Suppressor macrophage (primary cell): ENCODE measurements at regions not wholly inside any gene's neighbourhood (a gene's known extent, or its start where the extent isn't known, plus 50 kb on each side); places are given as distances from the start of the nearest gene placed in this dataset.
"Not testable (repeated sequence)": the region's sequence is repeated elsewhere in the genome, so short reads cannot be mapped to it uniquely, and the experiment has no call there.

ENCODE experiments used
- DNase-seq, 4 experiments: peaks; one replicate each; pipeline ENCODE4 v3.0.0-alpha.2; 2020 to 2022

GRCh38 chr5:92852219-92852618 is 728.8 kb downstream of the NR2F1-AS1 start:
- DNase-seq: no peak

DNA sequence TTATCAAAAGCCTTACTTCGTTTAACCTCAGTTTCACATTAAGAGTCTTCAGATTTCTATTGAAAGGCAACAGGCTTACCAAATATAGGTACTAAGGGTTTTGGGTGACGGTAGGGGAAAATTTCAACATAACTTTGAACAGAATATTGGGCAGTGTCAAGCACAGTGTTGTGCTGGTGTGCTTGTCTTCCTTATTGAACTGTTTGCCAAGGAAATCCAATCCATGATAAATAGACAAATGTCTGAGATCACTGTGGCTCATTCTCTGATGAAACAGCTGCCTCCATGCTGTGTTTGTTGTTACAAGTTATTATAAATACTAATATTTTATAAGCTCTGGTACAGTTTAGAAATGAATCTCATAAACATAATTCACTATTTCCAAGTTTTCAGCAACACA is 730.1 kb downstream of the NR2F1-AS1 start:
- DNase-seq: no peak

- no peak for DNase-seq
Measured at GRCh38 chr5:92849756-92850155, 731.3 kb downstream of the NR2F1-AS1 start.

- DNase-seq: no peak
Measured at GRCh38 chr5:92841604-92842155, 739.3 kb downstream of the NR2F1-AS1 start.

GRCh38 chr5:92838253-92838652 is 742.8 kb downstream of the NR2F1-AS1 start:
- DNase-seq: no peak

GRCh38 chr5:92836855-92837755 is 743.9 kb downstream of the NR2F1-AS1 start:
- no peak for DNase-seq

DNA sequence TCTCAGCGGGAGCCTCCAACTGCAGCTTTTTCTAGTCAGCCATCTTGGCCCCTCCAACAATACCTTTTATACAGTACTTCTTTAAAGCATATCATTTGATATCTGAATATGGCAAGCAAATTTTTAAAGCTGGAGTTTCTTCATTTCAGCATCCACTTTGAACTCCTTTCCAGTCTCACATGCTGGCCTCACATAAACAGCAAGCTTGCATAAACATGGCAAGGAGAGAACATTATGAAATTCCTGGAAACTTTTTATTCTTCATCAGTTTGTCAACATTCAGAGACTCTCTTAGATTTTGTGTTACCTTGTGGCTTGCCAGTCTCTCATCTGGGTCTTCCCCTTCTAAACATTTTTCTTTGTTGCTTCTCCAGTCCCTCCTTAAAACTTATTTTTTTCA is 745.3 kb downstream of the NR2F1-AS1 start:
- no peak for DNase-seq

DNA sequence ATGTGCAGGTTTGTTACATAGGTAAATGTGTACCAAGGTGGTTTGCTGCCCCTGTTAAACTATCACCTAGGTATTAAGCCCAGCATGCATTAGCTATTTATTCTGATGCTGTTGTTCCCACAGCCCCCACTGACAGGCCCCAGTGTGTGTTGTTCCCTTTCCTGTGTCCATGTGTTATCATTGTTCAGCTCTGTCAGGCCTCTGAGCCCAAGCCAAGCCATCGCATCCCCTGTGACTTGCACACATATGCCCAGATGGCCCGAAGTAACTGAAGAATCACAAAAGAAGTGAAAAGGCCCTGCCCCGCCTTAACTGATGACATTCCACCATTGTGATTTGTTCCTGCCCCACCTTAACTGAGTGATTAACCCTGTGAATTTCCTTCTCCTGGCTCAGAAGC is 757.5 kb downstream of the NR2F1-AS1 start:
- DNase-seq: not testable (repeated sequence)

DNA sequence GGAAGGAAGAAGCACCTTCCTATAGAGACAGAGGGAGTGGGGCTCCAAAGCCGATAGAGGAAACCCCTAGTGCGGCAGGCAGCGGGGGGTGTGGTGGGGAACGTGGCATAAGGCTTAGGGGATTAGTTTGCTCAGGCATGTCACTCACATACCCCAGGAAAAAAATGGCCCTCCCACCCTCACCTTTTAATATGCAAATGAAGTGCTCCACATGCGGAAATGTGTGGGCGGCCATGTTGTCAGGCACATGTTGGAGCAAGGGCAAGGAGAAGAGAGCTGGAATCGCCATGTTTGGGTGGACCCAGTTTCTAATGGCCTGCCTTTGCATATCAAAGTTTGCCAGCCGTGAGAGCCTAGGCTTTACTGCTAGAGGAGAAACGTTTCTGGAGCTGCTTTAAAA is 758.8 kb downstream of the NR2F1-AS1 start:
- no peak for DNase-seq

DNA sequence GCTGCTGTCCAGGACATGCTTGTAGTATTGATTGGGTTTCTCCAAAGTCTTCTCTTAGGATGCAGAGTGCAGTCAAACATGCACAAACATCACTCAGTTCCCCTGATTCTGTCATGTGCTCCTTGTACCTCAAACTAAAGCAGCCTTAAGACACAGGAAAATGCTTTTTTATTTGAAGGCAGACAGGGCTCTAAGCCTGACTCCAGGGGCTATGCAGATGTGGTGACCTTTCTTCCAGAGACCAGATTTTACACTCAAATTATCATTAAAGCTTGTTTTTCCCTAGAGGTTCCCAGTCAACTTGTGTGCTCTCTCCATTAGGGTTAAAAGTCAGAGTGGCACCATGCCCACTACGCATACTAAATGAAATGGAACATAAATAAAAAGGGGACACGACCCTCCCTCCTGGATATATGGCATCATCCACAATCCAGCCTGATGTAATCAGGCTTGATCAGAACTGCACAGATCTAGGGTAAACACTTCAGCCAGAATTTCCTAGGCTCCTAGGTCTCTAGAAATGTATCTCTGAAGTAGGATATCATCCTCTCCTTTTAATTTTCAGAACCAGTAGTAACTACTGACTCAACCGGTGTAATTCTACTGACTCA is 771.1 kb downstream of the NR2F1-AS1 start:
- no peak for DNase-seq

DNA sequence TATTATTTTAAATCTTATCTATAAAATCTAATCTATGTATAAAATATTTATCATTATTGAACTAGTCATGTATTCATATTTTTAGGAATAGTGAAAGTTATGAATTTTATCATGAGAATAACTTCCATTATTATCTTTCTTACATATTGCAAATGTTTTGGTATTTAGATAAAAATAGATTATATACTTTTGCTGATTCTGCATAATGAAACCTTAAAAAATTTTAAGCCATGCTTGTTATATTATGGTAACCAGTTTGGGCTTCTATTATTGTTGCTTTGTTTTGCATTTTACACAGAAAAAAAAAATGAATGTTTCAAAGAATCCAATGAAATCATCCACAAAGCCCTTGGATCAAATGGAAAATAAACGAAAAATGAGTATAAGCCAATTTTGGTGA is 772.5 kb downstream of the NR2F1-AS1 start:
- no peak for DNase-seq

- DNase-seq: no peak
Measured at GRCh38 chr5:92807085-92807484, 773.9 kb downstream of the NR2F1-AS1 start.

GRCh38 chr5:92805446-92805845 is 775.6 kb downstream of the NR2F1-AS1 start:
- no peak for DNase-seq

- no peak for DNase-seq
Measured at GRCh38 chr5:92801911-92802310, 779.1 kb downstream of the NR2F1-AS1 start.

GRCh38 chr5:92800365-92800764 is 780.7 kb downstream of the NR2F1-AS1 start:
- DNase-seq: no peak

DNA sequence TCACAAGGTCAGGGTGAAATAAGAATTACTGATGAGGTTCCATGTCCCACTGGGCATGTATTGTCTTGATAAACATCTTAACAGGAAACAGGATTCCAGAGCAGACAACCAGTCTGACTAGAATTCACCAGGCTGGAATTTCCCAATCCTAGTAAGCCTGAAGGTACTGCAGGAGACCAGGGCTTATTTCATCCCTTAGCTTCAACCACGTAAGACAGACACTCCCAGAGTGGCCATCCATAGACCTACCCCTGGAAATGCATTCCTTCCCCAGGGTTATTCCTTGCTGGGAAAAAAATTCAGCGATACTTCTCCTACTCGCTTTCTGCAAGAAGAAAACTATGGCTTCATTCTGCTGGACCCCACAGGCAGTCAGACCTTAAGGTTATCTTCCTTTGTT is 785.4 kb downstream of the NR2F1-AS1 start:
- DNase-seq: no peak

DNA sequence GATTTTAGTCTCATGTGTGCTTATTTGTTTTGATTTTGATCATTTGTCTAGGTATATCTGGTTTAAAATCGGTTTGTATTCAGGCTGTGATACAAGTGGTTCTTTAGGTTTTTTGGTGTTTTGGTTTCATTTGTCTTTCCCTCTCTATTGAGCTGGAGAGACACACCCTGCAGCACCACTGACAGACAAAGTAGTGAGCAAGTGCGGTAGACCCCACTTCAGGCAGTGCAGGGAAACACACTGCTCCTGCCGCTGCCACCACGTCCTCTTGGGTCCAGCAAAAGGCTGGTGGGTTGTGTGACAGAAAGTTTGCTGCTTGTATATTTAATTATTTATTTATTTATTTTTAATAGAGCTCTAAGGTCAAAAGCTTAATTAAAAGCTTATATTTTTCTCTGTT is 801.0 kb downstream of the NR2F1-AS1 start:
- no peak for DNase-seq

- DNase-seq: no peak
Measured at GRCh38 chr5:92779536-92779935, 801.5 kb downstream of the NR2F1-AS1 start.

GRCh38 chr5:92778261-92778660 is 802.8 kb downstream of the NR2F1-AS1 start:
- no peak for DNase-seq

DNA sequence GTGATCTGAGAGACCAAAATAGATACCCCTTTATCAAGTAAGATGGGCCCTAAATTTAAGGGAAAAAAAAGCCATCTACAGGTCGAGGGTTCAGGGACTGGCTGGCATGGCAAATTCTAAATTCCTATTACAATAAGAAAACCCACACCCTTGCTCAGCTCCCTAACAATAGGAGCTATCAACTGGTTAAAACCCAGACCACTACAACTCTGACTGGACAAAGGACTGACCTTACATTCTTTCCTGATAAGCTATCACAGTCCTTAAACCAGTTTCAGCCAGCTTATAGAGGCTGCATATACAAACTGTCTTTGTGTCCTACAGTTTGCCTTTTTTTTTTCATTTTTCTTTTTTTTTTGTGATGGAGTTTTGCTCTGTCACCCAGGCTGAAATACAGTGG is 803.6 kb downstream of the NR2F1-AS1 start:
- no peak for DNase-seq

GRCh38 chr5:92775711-92776615 is 805.1 kb downstream of the NR2F1-AS1 start:
- no peak for DNase-seq

GRCh38 chr5:92769978-92770377 is 811.0 kb downstream of the NR2F1-AS1 start:
- no peak for DNase-seq

DNA sequence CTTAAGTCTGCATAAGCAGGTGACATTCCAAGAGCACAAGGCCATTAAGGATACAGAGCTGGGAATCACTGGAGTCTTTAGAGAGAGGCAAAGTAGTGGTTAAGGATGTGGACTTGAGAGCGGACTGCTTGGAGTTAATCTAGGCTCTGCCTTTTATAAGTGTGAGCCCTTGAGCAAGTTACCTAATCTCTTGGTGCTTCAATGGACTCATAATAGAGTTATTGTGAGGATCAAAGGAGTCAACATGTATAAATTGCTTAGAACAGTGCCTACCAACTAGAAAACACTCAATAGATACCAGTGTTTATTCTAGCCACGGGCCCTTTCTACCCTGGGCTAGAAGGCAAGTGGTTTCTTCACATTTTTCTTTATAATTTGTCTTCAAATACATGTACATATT is 819.4 kb downstream of the NR2F1-AS1 start:
- no peak for DNase-seq
